ENCODE measurements at regions not wholly inside any gene's neighbourhood (a gene's known extent, or its start where the extent isn't known, plus 50 kb on each side); places are given as distances from the start of the nearest gene placed in this dataset.

- H3K27ac ChIP-seq: no peak overlapping the region
- no peak for TF ChIP-seq CTCF (conservative IDR thresholded peaks at IDR 0.05)
These were observed 131.3 kb upstream of the FMN2 start for GRCh38 chr1:239960366-239960765.

GRCh38 chr1:239963856-239964255 lies 127.8 kb upstream of the FMN2 start:
- H3K27ac ChIP-seq: no peak overlapping the region

GRCh38 chr1:239976130-239976968 lies 115.3 kb upstream of the FMN2 start:
- peak; percentile 97 for TF ChIP-seq CTCF (conservative IDR thresholded peaks at IDR 0.05)
- no peak overlapping the region for H3K27ac ChIP-seq

More at GRCh38 chr1:239963856-239964255, 127.8 kb upstream of the FMN2 start:
- no peak for TF ChIP-seq CTCF (conservative IDR thresholded peaks at IDR 0.05)

GRCh38 chr1:239977416-239977815 lies 114.3 kb upstream of the FMN2 start:
- TF ChIP-seq CTCF (conservative IDR thresholded peaks at IDR 0.05): no peak
- no peak overlapping the region for H3K27ac ChIP-seq

- no peak overlapping the region for H3K27ac ChIP-seq
- no peak for TF ChIP-seq CTCF (conservative IDR thresholded peaks at IDR 0.05)
These were observed 112.2 kb upstream of the FMN2 start for GRCh38 chr1:239979456-239979855.

GRCh38 chr1:239982762-239983161 lies 108.9 kb upstream of the FMN2 start:
- H3K27ac ChIP-seq: no peak overlapping the region
- TF ChIP-seq CTCF (conservative IDR thresholded peaks at IDR 0.05): no peak

- no peak for TF ChIP-seq CTCF (conservative IDR thresholded peaks at IDR 0.05)
- H3K27ac ChIP-seq: no peak overlapping the region
These were observed 106.6 kb upstream of the FMN2 start for GRCh38 chr1:239985044-239985443.
